Loucy (cell line): ENCODE measurements at regions not wholly inside any gene's neighbourhood (a gene's known extent, or its start where the extent isn't known, plus 50 kb on each side); places are given as distances from the start of the nearest gene placed in this dataset.

Experiments used
- H2AFZ ChIP-seq: fragments of 200-600 bp; sonication (generic); 2 replicates; pipeline ENCODE4 v1.6.0; 2016; ENCODE audit warnings: antibody characterized with exemption, mild to moderate bottlenecking, low read length, moderate library complexity
- H3F3A ChIP-seq: fragments of 200-600 bp; 2 replicates; pipeline ENCODE4 v1.6.0; 2016; ENCODE audit warnings: antibody characterized with exemption, low read depth, mild to moderate bottlenecking
- H3K27me3 ChIP-seq: fragments of 200-600 bp; sonication (generic); 2 replicates; pipeline ENCODE4 v1.6.1; 2014; ENCODE audit warnings: low read length, mild to moderate bottlenecking; ENCODE audit not compliant: insufficient read depth, poor library complexity, severe bottlenecking
- H3K36me3 ChIP-seq: fragments of 200-600 bp; sonication (generic); 2 replicates; pipeline ENCODE4 v1.6.1; 2016; ENCODE audit warnings: low read length; ENCODE audit not compliant: insufficient read depth
- H3K4me1 ChIP-seq: fragments of 200-600 bp; sonication (generic); 2 replicates; pipeline ENCODE4 v1.5.1; 2014; ENCODE audit warnings: low read length, mild to moderate bottlenecking; ENCODE audit not compliant: insufficient read depth, poor library complexity, severe bottlenecking
- H3K4me2 ChIP-seq: fragments of 200-600 bp; sonication (generic); 2 replicates; pipeline ENCODE4 v1.6.0; 2014; ENCODE audit warnings: antibody characterized with exemption, low read length, low read depth, mild to moderate bottlenecking; ENCODE audit not compliant: poor library complexity, severe bottlenecking
- H3K4me3 ChIP-seq: fragments of 200-600 bp; sonication (generic); 2 replicates; pipeline ENCODE4 v1.5.1; 2014; ENCODE audit warnings: low read length, mild to moderate bottlenecking, mixed read lengths; ENCODE audit not compliant: poor library complexity, severe bottlenecking
- H3K79me2 ChIP-seq: fragments of 200-600 bp; sonication (generic); 2 replicates; pipeline ENCODE4 v1.6.1; 2014; ENCODE audit warnings: low read length; ENCODE audit not compliant: insufficient read depth
- H3K9ac ChIP-seq: fragments of 200-600 bp; sonication (generic); 2 replicates; pipeline ENCODE4 v1.6.0; 2014; ENCODE audit warnings: mild to moderate bottlenecking, low read depth, low read length, moderate library complexity; ENCODE audit not compliant: poor library complexity, severe bottlenecking
- H3K9me2 ChIP-seq: fragments of 200-600 bp; sonication (generic); replicated peaks from 2 replicates; pipeline ENCODE4 v1.6.1; 2016; ENCODE audit warnings: low read depth, low read length, mixed read lengths
- H3K9me3 ChIP-seq: fragments of 200-600 bp; sonication (generic); 2 replicates; pipeline ENCODE4 v1.6.1; 2014; ENCODE audit warnings: mild to moderate bottlenecking, antibody characterized with exemption, low read length, low read depth; ENCODE audit not compliant: insufficient read depth
- H4K20me1 ChIP-seq: fragments of 200-600 bp; sonication (generic); 2 replicates; pipeline ENCODE4 v1.6.0; 2014; ENCODE audit warnings: antibody characterized with exemption, low read length, mild to moderate bottlenecking; ENCODE audit not compliant: insufficient read depth, poor library complexity, severe bottlenecking
- CTCF ChIP-seq: fragments of 200-600 bp; sonication (generic); conservative IDR thresholded peaks from 2 replicates; pipeline ENCODE4 v1.5.1; 2014; ENCODE audit warnings: mild to moderate bottlenecking, antibody characterized with exemption, low read length
- EZH2phosphoT487 ChIP-seq: fragments of 200-600 bp; IDR thresholded peaks from 2 replicates; pipeline ENCODE4 v1.6.1; 2018; ENCODE audit warnings: antibody characterized with exemption, mild to moderate bottlenecking, moderate library complexity, borderline replicate concordance

GRCh38 chrX:150127216-150127615, 188.9 kb upstream of the EOLA2 start:
- no peaks in the 10 kb centered on the region for H3K36me3 ChIP-seq
- no peaks in the 10 kb centered on the region for H4K20me1 ChIP-seq
- no peak overlapping the region for H3K9ac ChIP-seq
- H3K4me1 ChIP-seq: no peaks in the 10 kb centered on the region
- TF ChIP-seq EZH2phosphoT487: no peak
- TF ChIP-seq CTCF: no peak
- H3K4me2 ChIP-seq: no peak overlapping the region
- H2AFZ ChIP-seq: no peak overlapping the region
- no peaks in the 10 kb centered on the region for H3F3A ChIP-seq
- H3K9me2 ChIP-seq: no peaks in the 10 kb centered on the region
- no peak overlapping the region for H3K4me3 ChIP-seq
- no peaks in the 10 kb centered on the region for H3K27me3 ChIP-seq
- H3K79me2 ChIP-seq: no peaks in the 10 kb centered on the region
- no peaks in the 10 kb centered on the region for H3K9me3 ChIP-seq

- H4K20me1 ChIP-seq: no peaks in the 10 kb centered on the region
- H3K9me3 ChIP-seq: 0 out of 2 replicates have a peak, but pooled peaks cover 4% of the 10 kb centered on the region
- H3K79me2 ChIP-seq: no peaks in the 10 kb centered on the region
- peaks cover 41% of the 10 kb centered on the region for H3K4me1 ChIP-seq
- H2AFZ ChIP-seq: no peak overlapping the region
- TF ChIP-seq CTCF (no peak), EZH2phosphoT487 (no peak)
- no peaks in the 10 kb centered on the region for H3K27me3 ChIP-seq
- H3K9me2 ChIP-seq: no peaks in the 10 kb centered on the region
- H3K36me3 ChIP-seq: no peaks in the 10 kb centered on the region
- no peaks in the 10 kb centered on the region for H3F3A ChIP-seq
- H3K4me3 ChIP-seq: peak overlapping the region; percentile 32
- H3K9ac ChIP-seq: no peak overlapping the region
- H3K4me2 ChIP-seq: peak overlapping the region; percentile 51
Observed at GRCh38 chrX:150143721-150144440, 205.6 kb upstream of the EOLA2 start.

GRCh38 chrX:150146271-150146896, 208.1 kb upstream of the EOLA2 start:
- 0 out of 2 replicates have a peak, but pooled peaks cover 4% of the 10 kb centered on the region for H3K9me3 ChIP-seq
- no peak for TF ChIP-seq EZH2phosphoT487
- peak; percentile 47 for TF ChIP-seq CTCF

More at GRCh38 chrX:150146271-150146896, 208.1 kb upstream of the EOLA2 start:
- no peak overlapping the region for H2AFZ ChIP-seq
- no peak overlapping the region for H3K4me3 ChIP-seq
- H3K79me2 ChIP-seq: no peaks in the 10 kb centered on the region
- no peak overlapping the region for H3K9ac ChIP-seq
- H3K4me2 ChIP-seq: no peak overlapping the region
- H3K9me2 ChIP-seq: no peaks in the 10 kb centered on the region
- peaks cover 55% of the 10 kb centered on the region for H3K4me1 ChIP-seq
- H3F3A ChIP-seq: no peaks in the 10 kb centered on the region
- H3K27me3 ChIP-seq: no peaks in the 10 kb centered on the region
- H4K20me1 ChIP-seq: no peaks in the 10 kb centered on the region
- no peaks in the 10 kb centered on the region for H3K36me3 ChIP-seq
